ENCODE measurements at regions not wholly inside any gene's neighbourhood (a gene's known extent, or its start where the extent isn't known, plus 50 kb on each side); places are given as distances from the start of the nearest gene placed in this dataset.
"Not testable (repeated sequence)": the region's sequence is repeated elsewhere in the genome, so short reads cannot be mapped to it uniquely, and the experiment has no call there.

GRCh38 chr14:88975926-88976325 is 151.5 kb downstream of the TTC8 start:
- Histone ChIP-seq H3K27ac (ENCODE audit: low read depth in 1 of 2, low read length in 2 of 2) (no peak overlapping the region), H3K36me3 (replicated peaks in 1 of 2; ENCODE audit: control insufficient read depth in 1 of 2, insufficient read depth in 2 of 2, low read length in 2 of 2) (no peaks in the 10 kb centered on the region), H3K9me3 (replicated peaks in 1 of 2; ENCODE audit: control insufficient read depth in 1 of 2, insufficient read depth in 1 of 2, low read length in 2 of 2) (no peaks in the 10 kb centered on the region), H3K4me2 (replicated peaks; ENCODE audit: extremely low read depth, low read length, poor library complexity, severe bottlenecking) (no peak overlapping the region), H4K20me1 (ENCODE audit: insufficient read depth, low read length) (no peaks in the 10 kb centered on the region), H3K9ac (ENCODE audit: insufficient read depth, low read length, poor library complexity, severe bottlenecking) (no peak overlapping the region), H3K4me1 (ENCODE audit: control insufficient read depth in 1 of 2, insufficient read depth in 2 of 2, low read length in 2 of 2) (no peaks in the 10 kb centered on the region), H2AFZ (ENCODE audit: insufficient read depth, low read depth, low read length, poor library complexity, severe bottlenecking) (no peak overlapping the region), H3K27me3 (ENCODE audit: control insufficient read depth in 2 of 2, insufficient read depth in 2 of 2, low read length in 2 of 2) (peaks cover 14 to 15% of the 10 kb centered on the region in 2 donors), H3K79me2 (ENCODE audit: insufficient read depth, low read length) (no peaks in the 10 kb centered on the region), H3K4me3 (replicated peaks in 1 of 3; ENCODE audit: low read depth in 2 of 3, low read length in 3 of 3) (no peak overlapping the region)
- no peak overlapping the region for H3K4me3 Mint-ChIP-seq
- H3K9me3 Mint-ChIP-seq = peaks cover 0 to 21% (median 4%) of the 10 kb centered on the region in 7 donors
- peaks cover 11 to 25% (median 20%) of the 10 kb centered on the region in 3 donors for H3K27me3 Mint-ChIP-seq (ENCODE audit: low read depth in 3 of 3)
- no peak for TF ChIP-seq CTCF (IDR thresholded peaks at IDR 0.05)
- intact Hi-C loops (cut with micrococcal nuclease) = no loop called here
- no peaks in the 10 kb centered on the region for H3K36me3 Mint-ChIP-seq
- no peak overlapping the region for H3K27ac Mint-ChIP-seq
- WGBS (ENCODE audit: insufficient coverage) = 80% methylated on average over 1 of the region's 2 CpGs
- H3K4me1 Mint-ChIP-seq = no peaks in the 10 kb centered on the region
- no peak for DNase-seq

DNA sequence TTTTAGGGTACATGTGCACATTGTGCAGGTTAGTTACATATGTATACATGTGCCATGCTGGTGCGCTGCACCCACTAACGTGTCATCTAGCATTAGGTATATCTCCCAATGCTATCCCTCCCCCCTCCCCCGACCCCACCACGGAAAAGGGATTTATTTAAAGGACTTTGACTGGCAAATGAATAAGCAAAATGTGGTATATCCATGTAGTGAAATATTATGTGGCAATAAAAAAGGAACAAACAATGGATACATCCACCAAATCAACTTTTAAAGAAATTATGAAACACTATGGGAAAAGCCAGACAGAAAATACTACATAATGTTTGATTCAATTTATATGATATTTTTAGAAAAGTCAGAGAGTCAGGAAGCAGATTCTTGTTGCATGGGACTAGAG is 156.5 kb downstream of the TTC8 start:
- DNase-seq; H3K9ac ChIP-seq (ENCODE audit: insufficient read depth, low read length, poor library complexity, severe bottlenecking): not testable (repeated sequence)

More for the DNA sequence above, 156.5 kb downstream of the TTC8 start:
- peaks cover 14 to 15% of the 10 kb centered on the region in 2 donors for H3K27me3 ChIP-seq (ENCODE audit: control insufficient read depth in 2 of 2, insufficient read depth in 2 of 2, low read length in 2 of 2)
- H3K27ac ChIP-seq (ENCODE audit: low read depth in 1 of 2, low read length in 2 of 2); H4K20me1 ChIP-seq (ENCODE audit: insufficient read depth, low read length); H3K36me3 ChIP-seq (replicated peaks in 1 of 2; ENCODE audit: control insufficient read depth in 1 of 2, insufficient read depth in 2 of 2, low read length in 2 of 2); intact Hi-C loops (cut with micrococcal nuclease); H3K4me3 ChIP-seq (replicated peaks in 1 of 3; ENCODE audit: low read depth in 2 of 3, low read length in 3 of 3); H3K4me2 ChIP-seq (replicated peaks; ENCODE audit: extremely low read depth, low read length, poor library complexity, severe bottlenecking); H3K9me3 ChIP-seq (replicated peaks in 1 of 2; ENCODE audit: control insufficient read depth in 1 of 2, insufficient read depth in 1 of 2, low read length in 2 of 2); H3K79me2 ChIP-seq (ENCODE audit: insufficient read depth, low read length); H3K36me3 Mint-ChIP-seq; H2AFZ ChIP-seq (ENCODE audit: insufficient read depth, low read depth, low read length, poor library complexity, severe bottlenecking); H3K4me3 Mint-ChIP-seq; H3K4me1 ChIP-seq (ENCODE audit: control insufficient read depth in 1 of 2, insufficient read depth in 2 of 2, low read length in 2 of 2); H3K27ac Mint-ChIP-seq; H3K4me1 Mint-ChIP-seq: not testable (repeated sequence)
- H3K9me3 Mint-ChIP-seq = peaks cover 0 to 22% (median 8%) of the 10 kb centered on the region in 7 donors
- WGBS (ENCODE audit: insufficient coverage) = no CpG with 5 or more reads among the region's 4 CpGs
- H3K27me3 Mint-ChIP-seq (ENCODE audit: low read depth in 3 of 3) = peaks cover 9 to 20% (median 17%) of the 10 kb centered on the region in 3 donors
